22Rv1 (cell line): ENCODE measurements at regions not wholly inside any gene's neighbourhood (a gene's known extent, or its start where the extent isn't known, plus 50 kb on each side); places are given as distances from the start of the nearest gene placed in this dataset.

ENCODE experiments used
- ZFX ChIP-seq: fragments of 450-650 bp; IDR thresholded peaks from 2 replicates; pipeline ENCODE4 v1.6.1; 2017; ENCODE audit warnings: antibody characterized with exemption, borderline replicate concordance
- TF ChIP-seq, protein P1 (sequence below): fragments of 450-650 bp; IDR thresholded peaks from 2 replicates; pipeline ENCODE4 v1.5.1; 2017; ENCODE audit warnings: mild to moderate bottlenecking

DNA sequence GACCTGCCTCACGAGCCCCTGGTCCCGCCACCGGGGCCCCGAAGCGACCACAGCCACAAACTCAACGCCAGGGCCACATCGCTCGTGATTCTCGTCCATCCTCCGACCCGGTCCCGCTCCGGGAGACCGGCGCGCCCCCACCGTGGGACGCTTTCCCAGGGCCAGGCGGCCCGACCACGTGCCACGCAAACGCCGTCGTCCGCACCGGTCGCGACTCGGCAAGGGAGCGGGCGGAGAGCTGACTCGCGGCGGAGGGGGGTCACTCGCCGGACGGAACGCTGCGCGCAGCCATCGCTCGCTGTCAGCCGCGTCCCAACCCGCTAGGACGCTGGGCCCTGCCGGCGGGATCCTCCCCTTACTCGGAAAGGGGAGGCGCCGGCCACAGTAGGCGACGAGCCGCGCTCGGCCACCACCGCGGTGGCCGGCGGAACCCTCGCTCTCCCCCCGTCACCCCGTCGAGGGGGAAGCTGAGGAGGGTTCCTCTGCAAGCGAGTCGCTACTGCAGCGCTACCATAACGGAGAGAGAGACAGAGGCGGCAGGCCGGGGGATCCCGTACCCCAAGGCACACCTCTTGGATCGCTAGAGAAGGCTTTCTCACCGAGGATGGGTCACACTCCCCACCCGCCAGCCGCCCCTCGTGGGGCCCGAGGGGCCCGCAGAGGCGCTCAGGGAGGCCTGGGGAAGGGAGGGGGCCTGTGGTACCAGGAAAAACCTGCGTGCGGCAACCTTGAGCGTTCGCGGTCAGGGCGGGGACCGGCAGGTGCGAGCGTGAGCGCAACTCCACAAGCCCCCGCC is 511.8 kb upstream of the ZNF337 start:
- TF ChIP-seq, protein P1, sequence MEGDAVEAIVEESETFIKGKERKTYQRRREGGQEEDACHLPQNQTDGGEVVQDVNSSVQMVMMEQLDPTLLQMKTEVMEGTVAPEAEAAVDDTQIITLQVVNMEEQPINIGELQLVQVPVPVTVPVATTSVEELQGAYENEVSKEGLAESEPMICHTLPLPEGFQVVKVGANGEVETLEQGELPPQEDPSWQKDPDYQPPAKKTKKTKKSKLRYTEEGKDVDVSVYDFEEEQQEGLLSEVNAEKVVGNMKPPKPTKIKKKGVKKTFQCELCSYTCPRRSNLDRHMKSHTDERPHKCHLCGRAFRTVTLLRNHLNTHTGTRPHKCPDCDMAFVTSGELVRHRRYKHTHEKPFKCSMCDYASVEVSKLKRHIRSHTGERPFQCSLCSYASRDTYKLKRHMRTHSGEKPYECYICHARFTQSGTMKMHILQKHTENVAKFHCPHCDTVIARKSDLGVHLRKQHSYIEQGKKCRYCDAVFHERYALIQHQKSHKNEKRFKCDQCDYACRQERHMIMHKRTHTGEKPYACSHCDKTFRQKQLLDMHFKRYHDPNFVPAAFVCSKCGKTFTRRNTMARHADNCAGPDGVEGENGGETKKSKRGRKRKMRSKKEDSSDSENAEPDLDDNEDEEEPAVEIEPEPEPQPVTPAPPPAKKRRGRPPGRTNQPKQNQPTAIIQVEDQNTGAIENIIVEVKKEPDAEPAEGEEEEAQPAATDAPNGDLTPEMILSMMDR, result no peak
- TF ChIP-seq ZFX, result no peak
